Mucosa of rectum (tissue), 2 donors: ENCODE measurements at regions not wholly inside any gene's neighbourhood (a gene's known extent, or its start where the extent isn't known, plus 50 kb on each side); places are given as distances from the start of the nearest gene placed in this dataset.
"Not testable (repeated sequence)": the region's sequence is repeated elsewhere in the genome, so short reads cannot be mapped to it uniquely, and the experiment has no call there.

Experiments
- H3K27ac ChIP-seq, 2 donors: one replicate each; pipeline ENCODE4 v1.7.0; 2013; ENCODE audit warnings: inconsistent platforms in 2 of 2, low read depth in 2 of 2, low read length in 2 of 2
- H3K27me3 ChIP-seq, 2 donors: one replicate each; pipeline ENCODE4 v1.7.0; 2013; ENCODE audit warnings: low read length in 2 of 2; ENCODE audit not compliant: control insufficient read depth in 2 of 2, insufficient read depth in 2 of 2
- H3K36me3 ChIP-seq, 2 donors: one replicate each; pipeline ENCODE4 v1.7.0; 2013; ENCODE audit warnings: low read length in 2 of 2; ENCODE audit not compliant: control insufficient read depth in 2 of 2, insufficient read depth in 2 of 2
- H3K4me1 ChIP-seq, 2 donors: one replicate each; pipeline ENCODE4 v1.7.0; 2013; ENCODE audit warnings: low read length in 2 of 2, mild to moderate bottlenecking in 1 of 2; ENCODE audit not compliant: control insufficient read depth in 2 of 2, insufficient read depth in 2 of 2
- H3K4me3 ChIP-seq, 2 donors: one replicate each; pipeline ENCODE4 v1.7.0; 2013; ENCODE audit warnings: low read length in 2 of 2
- H3K9ac ChIP-seq, 2 donors: one replicate each; pipeline ENCODE4 v1.7.0; 2013; ENCODE audit warnings: low read length in 2 of 2, low read depth in 1 of 2, mild to moderate bottlenecking in 1 of 2
- H3K9me3 ChIP-seq, 2 donors: one replicate each; pipeline ENCODE4 v1.7.0; 2013; ENCODE audit warnings: low read length in 2 of 2; ENCODE audit not compliant: control insufficient read depth in 2 of 2
- donor health status: healthy.
- donor health status: Normal muscosa, but diverticular disease.

DNA sequence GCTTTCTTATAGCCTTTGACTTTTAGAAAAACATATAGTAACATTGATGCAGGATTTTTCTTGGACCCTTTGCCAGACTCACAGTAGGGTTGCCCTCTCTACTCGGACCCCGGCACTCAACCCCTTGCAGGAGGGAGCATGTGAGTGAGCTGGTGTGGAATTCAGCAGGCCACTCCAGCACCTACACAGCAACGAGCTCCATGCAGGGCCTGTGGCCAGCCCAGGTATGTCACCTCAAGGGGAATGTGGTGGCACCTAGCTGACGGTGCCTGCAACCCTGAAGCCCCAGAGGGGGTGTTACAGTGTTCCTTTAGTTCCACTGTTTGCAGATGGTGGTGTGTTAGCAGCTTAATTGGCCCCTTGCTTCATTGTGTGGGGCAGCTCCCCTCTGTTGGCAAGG lies 414.9 kb downstream of the KCNJ2 start:
- no peaks in the 10 kb centered on the region for H3K9me3 ChIP-seq
- no peak overlapping the region for H3K27ac ChIP-seq
- no peak overlapping the region for H3K4me3 ChIP-seq
- no peaks in the 10 kb centered on the region for H3K27me3 ChIP-seq
- no peaks in the 10 kb centered on the region for H3K4me1 ChIP-seq
- H3K36me3 ChIP-seq = no peaks in the 10 kb centered on the region
- H3K9ac ChIP-seq = no peak overlapping the region

DNA sequence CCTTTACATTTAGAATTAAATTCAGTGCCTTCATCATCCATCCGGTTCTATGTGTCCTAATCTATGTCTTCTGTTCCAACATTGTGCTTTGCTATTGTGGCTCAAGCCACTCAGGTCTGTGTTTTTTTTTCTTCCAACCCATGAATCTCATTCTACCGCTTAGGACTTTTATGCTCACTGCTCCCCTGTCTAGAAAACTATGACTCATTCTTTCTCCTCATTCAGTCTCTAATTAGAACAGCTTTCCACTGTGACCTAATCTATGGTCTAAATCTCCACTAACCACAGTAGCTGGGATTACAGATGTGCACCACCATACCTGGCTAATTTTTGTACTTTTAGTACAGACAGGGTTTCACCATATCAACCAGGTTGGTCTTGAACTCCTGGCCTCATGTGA lies 418.7 kb downstream of the KCNJ2 start:
- no peak overlapping the region for H3K4me3 ChIP-seq
- no peak overlapping the region for H3K27ac ChIP-seq
- no peaks in the 10 kb centered on the region for H3K4me1 ChIP-seq
- H3K9me3 ChIP-seq = no peaks in the 10 kb centered on the region
- no peak overlapping the region for H3K9ac ChIP-seq
- no peaks in the 10 kb centered on the region for H3K36me3 ChIP-seq
- no peaks in the 10 kb centered on the region for H3K27me3 ChIP-seq

DNA sequence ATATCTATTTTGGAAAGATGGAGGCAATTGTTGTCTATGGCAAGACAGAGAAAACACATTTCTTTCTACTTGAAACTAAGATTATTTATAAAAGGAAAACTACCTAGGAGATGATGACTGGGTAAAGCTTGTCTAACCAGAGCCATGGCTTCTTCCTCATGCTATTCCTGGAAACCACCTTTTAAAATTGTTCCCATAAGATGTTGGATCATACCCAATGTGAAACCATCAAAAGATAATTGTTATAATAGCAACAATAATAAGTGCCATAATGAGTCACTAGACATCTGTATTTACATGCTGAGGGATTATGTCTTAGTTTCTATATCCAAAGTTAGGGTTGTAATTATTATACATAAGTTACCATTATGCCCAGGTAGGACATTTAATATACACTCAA lies 428.4 kb downstream of the KCNJ2 start:
- H3K4me3 ChIP-seq = no peak overlapping the region
- no peaks in the 10 kb centered on the region for H3K4me1 ChIP-seq
- H3K36me3 ChIP-seq = no peaks in the 10 kb centered on the region
- H3K9me3 ChIP-seq = no peaks in the 10 kb centered on the region
- H3K27me3 ChIP-seq = no peaks in the 10 kb centered on the region
- no peak overlapping the region for H3K9ac ChIP-seq
- H3K27ac ChIP-seq = no peak overlapping the region

DNA sequence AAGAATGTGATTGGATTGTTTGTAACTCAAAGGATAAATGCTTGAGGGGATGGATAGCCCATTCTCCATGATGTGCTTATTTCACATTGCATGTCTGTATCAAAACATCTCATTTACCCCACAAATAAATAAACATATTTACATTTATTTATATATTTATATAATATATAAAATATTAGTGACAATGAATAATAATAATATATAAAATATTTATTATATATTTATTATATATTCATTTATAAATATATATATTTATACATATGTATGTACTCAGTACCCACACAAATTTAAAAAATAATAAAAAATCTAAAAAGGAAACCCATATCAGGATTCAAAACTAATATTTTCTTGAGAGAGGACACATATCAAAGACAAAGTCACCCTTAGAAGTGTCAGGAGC lies 429.9 kb downstream of the KCNJ2 start:
- no peaks in the 10 kb centered on the region for H3K27me3 ChIP-seq
- no peaks in the 10 kb centered on the region for H3K4me1 ChIP-seq
- no peaks in the 10 kb centered on the region for H3K9me3 ChIP-seq
- no peak overlapping the region for H3K27ac ChIP-seq
- no peak overlapping the region for H3K9ac ChIP-seq
- no peaks in the 10 kb centered on the region for H3K36me3 ChIP-seq
- H3K4me3 ChIP-seq = no peak overlapping the region

DNA sequence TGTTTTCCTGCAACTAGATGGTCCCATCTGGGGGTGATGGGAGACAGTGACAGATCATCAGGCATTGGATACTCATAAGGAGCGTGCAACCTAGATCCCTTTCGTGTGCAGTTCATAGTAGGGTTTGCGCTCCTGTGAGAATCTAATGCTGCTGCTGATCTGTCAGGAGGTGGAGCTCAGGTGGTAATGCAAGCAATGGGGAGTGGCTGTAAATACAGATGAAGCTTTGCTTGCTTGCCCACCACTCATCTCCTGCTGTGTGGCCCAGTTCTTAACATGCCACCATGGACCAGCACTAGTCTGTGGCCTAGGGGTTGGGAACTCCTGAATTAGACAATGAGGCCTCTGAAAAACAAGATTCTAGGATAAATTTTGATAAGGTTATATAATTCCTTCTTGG lies 430.6 kb downstream of the KCNJ2 start:
- not testable (repeated sequence) for H3K4me1 ChIP-seq, H3K36me3 ChIP-seq, H3K9me3 ChIP-seq, H3K4me3 ChIP-seq, H3K27ac ChIP-seq, H3K27me3 ChIP-seq, H3K9ac ChIP-seq

DNA sequence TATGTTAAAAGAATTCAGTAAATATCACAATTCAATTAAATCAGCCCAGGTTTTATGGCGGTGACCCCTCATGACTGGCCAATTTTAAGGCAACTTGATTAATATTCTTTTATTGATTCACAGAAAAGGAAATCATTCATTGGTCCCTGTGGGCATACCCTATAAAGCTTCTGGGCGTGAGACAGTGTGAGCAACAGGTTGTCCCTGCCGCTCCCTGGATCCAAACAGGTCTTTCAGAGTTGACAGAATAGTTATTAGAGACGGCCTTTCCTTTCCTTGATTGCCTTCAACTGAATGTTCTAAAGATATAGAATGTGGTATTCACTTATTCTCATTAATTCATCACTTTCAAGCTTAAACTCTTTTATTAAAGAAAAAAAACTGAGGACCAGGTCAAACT lies 433.9 kb downstream of the KCNJ2 start:
- H3K4me1 ChIP-seq = no peaks in the 10 kb centered on the region
- no peaks in the 10 kb centered on the region for H3K36me3 ChIP-seq
- no peaks in the 10 kb centered on the region for H3K9me3 ChIP-seq
- no peaks in the 10 kb centered on the region for H3K27me3 ChIP-seq
- no peak overlapping the region for H3K27ac ChIP-seq
- H3K4me3 ChIP-seq = no peak overlapping the region
- H3K9ac ChIP-seq = no peak overlapping the region

DNA sequence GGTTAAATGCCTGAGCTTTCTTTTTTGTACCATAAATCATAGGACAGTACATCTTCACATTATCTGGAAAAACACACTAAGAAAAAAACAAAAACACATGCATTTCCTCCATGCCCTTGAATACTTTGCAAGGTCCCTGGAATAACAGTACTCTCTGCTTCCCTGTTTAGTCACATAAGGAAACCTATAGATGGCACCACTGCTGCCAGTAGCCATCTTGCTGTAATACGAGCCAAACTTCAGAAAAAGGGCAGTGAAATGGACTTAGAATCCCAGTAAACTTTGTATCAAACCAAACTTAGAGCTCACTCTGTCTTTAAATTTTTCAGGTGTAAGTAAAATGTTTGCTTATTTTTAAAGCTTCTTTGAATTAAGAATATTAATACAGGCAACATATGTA lies 435.5 kb downstream of the KCNJ2 start:
- Histone ChIP-seq H3K4me3 (no peak overlapping the region), H3K4me1 (no peaks in the 10 kb centered on the region), H3K36me3 (no peaks in the 10 kb centered on the region), H3K27ac (no peak overlapping the region), H3K9me3 (no peaks in the 10 kb centered on the region), H3K27me3 (no peaks in the 10 kb centered on the region), H3K9ac (no peak overlapping the region)

DNA sequence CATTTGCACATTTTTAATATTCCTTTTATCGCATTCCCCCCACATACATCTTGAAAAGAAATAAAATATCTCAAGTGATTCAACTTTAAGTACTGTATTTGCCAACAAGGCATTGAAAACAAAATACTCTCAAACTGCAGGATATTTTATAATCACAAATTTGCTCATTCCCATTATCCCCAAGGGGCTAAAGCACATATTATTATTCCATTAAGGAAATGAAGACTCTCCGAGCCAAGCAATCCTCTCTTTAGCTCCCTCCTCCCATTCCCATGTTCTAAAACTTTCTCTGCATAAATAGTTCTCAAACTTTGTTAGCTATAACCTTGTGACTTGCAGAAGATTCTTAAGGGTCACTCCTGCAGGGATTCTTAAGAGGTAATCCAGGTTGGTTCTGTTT lies 436.8 kb downstream of the KCNJ2 start:
- Histone ChIP-seq H3K9me3 (no peaks in the 10 kb centered on the region), H3K4me3 (no peak overlapping the region), H3K9ac (no peak overlapping the region), H3K27me3 (no peaks in the 10 kb centered on the region), H3K36me3 (no peaks in the 10 kb centered on the region), H3K27ac (no peak overlapping the region), H3K4me1 (no peaks in the 10 kb centered on the region)

DNA sequence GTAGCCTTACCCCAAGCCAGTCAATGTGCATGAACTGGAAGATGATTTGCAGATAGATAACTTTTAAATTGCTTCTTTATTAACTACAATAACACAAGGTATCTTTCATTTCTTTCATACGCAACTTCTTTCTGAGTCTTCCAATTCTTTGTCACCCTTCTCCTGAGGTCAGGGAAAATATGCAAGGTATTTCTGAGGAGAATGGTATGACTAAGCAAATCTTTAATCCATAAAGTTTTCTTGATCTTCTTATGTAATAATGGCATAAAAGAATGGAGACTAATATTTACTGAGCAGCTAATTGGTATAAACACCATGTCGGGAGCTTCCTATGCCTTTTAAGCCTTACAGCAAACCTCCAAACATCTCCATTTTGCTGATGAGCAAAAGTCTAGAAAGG lies 438.9 kb downstream of the KCNJ2 start:
- Histone ChIP-seq H3K36me3 (no peaks in the 10 kb centered on the region), H3K4me3 (no peak overlapping the region), H3K9ac (no peak overlapping the region), H3K27ac (no peak overlapping the region), H3K4me1 (no peaks in the 10 kb centered on the region), H3K9me3 (no peaks in the 10 kb centered on the region), H3K27me3 (no peaks in the 10 kb centered on the region)

DNA sequence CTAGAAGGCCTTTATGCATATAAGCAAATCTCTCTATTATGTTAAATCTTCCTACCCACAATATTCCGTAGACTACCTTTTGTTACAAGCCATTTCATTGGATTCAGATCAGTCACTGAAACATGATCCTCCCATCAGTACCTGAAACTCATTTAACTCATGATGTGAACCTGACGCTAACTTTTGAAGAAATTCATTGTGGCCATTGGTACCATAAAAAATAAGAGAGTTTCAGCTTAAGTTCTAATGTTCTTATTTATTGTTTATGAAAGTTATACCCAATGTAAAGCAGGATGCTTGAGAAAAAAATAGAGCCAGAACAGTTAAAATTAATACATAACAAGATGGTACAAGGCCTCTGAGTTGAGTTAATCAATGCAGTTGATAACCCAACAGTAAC lies 439.6 kb downstream of the KCNJ2 start:
- Histone ChIP-seq H3K27me3 (no peaks in the 10 kb centered on the region), H3K4me1 (no peaks in the 10 kb centered on the region), H3K9me3 (no peaks in the 10 kb centered on the region), H3K4me3 (no peak overlapping the region), H3K9ac (no peak overlapping the region), H3K27ac (no peak overlapping the region), H3K36me3 (no peaks in the 10 kb centered on the region)

DNA sequence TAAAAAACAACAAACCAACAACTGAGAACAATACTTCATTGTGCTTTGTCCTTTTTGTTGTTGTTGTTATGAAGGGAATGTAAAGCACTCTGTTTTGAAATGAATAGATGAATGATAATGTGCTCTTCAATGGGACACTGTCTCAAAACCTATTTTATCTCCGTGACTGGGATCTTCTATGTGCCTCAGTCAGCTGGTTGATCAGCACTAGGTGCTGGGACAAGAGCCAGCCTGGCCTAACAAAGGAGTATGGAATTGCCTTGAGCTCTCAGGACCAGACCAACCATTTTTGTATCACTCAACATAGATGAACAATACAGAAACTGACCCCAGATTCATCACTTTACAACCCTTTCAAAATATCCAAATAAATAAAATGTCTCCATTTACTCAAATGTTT lies 440.2 kb downstream of the KCNJ2 start:
- no peaks in the 10 kb centered on the region for H3K27me3 ChIP-seq
- H3K4me3 ChIP-seq = no peak overlapping the region
- H3K36me3 ChIP-seq = no peaks in the 10 kb centered on the region
- H3K9me3 ChIP-seq = no peaks in the 10 kb centered on the region
- no peak overlapping the region for H3K9ac ChIP-seq
- no peak overlapping the region for H3K27ac ChIP-seq
- no peaks in the 10 kb centered on the region for H3K4me1 ChIP-seq
